ENCODE measurements at regions not wholly inside any gene's neighbourhood (a gene's known extent, or its start where the extent isn't known, plus 50 kb on each side); places are given as distances from the start of the nearest gene placed in this dataset.

DNA sequence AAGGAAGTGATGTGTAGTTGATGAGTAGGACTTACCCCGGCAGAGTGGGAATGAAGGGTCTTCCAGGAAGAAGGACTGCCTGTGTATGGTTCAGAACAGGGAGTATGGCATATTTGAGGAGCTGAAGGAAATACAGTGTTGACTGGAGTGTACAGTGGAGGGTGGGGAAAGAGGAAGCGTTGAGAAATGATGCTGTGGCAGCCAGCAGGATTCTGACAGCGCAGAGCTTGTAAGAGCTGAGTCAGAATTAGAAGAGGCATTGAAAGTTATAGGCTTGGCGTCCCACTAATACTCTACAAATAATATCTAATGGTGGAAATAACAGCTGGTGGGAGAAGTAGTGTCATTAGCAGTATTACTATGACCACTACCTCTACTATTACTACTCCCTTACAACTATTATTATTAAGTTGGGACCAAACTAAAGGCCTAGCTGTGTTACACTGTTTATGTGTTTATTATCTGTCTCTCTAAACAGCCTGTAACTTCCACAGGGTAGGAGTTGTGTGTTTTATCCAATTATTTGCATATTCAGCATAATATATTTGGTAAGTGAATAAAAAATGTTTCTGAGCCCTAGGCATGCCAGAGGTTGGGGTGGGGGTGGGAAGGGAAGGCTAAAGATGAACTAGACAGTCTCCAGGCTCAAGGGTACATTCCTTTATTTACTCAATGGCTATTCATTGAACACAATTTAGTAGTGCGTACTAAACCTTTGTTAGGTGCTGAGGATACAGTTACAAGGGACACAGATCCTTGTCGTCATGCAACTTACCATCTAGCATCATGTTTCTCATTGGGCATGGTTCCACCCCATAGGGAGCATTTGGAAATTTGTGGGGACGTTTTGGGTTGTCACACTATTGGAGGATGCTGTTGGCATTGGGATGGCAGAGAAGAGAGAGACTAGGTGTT lies 428.8 kb upstream of the ONECUT1 start:
- Histone ChIP-seq H3K4me2 (no peak overlapping the region), H3K79me2 (ENCODE audit: low read depth) (no peaks in the 10 kb centered on the region), H3K27ac (no peak overlapping the region), H3K27me3 (no peaks in the 10 kb centered on the region), H3K9ac (no peak overlapping the region), H2AFZ (replicated peaks) (no peak overlapping the region), H3F3A (ENCODE audit: low read depth) (no peaks in the 10 kb centered on the region), H3K4me1 (no peaks in the 10 kb centered on the region), H4K20me1 (ENCODE audit: low read depth) (no peaks in the 10 kb centered on the region), H3K4me3 (no peak overlapping the region), H3K36me3 (no peaks in the 10 kb centered on the region), H3K9me3 (ENCODE audit: low read depth) (no peaks in the 10 kb centered on the region)
- H3K9me3 Mint-ChIP-seq: no peaks in the 10 kb centered on the region
- H3K4me3 Mint-ChIP-seq: no peak overlapping the region
- no peak for DNase-seq (ENCODE audit: low spot score)
- TF ChIP-seq EZH2 (IDR thresholded peaks at IDR 0.05): no peak
- no peak for TF ChIP-seq EZH2phosphoT487 (IDR thresholded peaks at IDR 0.05)
- TF ChIP-seq, protein P1, sequence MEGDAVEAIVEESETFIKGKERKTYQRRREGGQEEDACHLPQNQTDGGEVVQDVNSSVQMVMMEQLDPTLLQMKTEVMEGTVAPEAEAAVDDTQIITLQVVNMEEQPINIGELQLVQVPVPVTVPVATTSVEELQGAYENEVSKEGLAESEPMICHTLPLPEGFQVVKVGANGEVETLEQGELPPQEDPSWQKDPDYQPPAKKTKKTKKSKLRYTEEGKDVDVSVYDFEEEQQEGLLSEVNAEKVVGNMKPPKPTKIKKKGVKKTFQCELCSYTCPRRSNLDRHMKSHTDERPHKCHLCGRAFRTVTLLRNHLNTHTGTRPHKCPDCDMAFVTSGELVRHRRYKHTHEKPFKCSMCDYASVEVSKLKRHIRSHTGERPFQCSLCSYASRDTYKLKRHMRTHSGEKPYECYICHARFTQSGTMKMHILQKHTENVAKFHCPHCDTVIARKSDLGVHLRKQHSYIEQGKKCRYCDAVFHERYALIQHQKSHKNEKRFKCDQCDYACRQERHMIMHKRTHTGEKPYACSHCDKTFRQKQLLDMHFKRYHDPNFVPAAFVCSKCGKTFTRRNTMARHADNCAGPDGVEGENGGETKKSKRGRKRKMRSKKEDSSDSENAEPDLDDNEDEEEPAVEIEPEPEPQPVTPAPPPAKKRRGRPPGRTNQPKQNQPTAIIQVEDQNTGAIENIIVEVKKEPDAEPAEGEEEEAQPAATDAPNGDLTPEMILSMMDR (IDR thresholded peaks at IDR 0.05): no peak
- H3K27me3 Mint-ChIP-seq (ENCODE audit: insufficient read depth, low read depth): no peaks in the 10 kb centered on the region
- no peak overlapping the region for H3K27ac Mint-ChIP-seq
- no peaks in the 10 kb centered on the region for H3K4me1 Mint-ChIP-seq
- H3K36me3 Mint-ChIP-seq: no peaks in the 10 kb centered on the region

DNA sequence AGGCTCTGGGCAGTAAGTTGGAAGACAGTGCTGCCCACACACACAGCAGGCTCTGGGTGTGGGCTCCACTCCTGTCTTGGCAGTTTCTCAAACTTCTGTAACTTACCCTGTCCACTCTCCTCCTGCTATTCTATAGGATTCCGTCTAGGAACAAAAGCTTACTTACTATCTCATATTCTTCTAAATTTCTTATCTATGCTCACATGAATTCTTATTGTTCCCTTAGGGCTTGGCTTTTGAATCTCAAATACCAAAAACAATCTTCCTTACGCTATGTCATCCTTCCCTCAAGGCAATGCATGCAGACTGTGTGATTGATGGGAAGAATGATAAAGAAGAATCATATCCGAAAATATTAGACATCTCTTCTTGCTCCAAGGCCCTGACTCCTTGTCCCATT lies 425.9 kb upstream of the ONECUT1 start:
- H4K20me1 ChIP-seq (ENCODE audit: low read depth): no peaks in the 10 kb centered on the region
- H3K27me3 ChIP-seq: no peaks in the 10 kb centered on the region
- H3K79me2 ChIP-seq (ENCODE audit: low read depth): no peaks in the 10 kb centered on the region
- Mint-ChIP-seq H3K9me3 (no peaks in the 10 kb centered on the region), H3K27ac (no peak overlapping the region), H3K36me3 (no peaks in the 10 kb centered on the region), H3K4me3 (no peak overlapping the region), H3K27me3 (ENCODE audit: insufficient read depth, low read depth) (no peaks in the 10 kb centered on the region), H3K4me1 (peaks cover 3% of the 10 kb centered on the region)
- H3F3A ChIP-seq (ENCODE audit: low read depth): no peaks in the 10 kb centered on the region
- no peak overlapping the region for H3K4me3 ChIP-seq
- H3K27ac ChIP-seq: no peak overlapping the region
- DNase-seq (ENCODE audit: low spot score): no peak
- no peak overlapping the region for H2AFZ ChIP-seq (replicated peaks)
- H3K36me3 ChIP-seq: no peaks in the 10 kb centered on the region
- no peak overlapping the region for H3K9ac ChIP-seq
- H3K4me2 ChIP-seq: no peak overlapping the region
- H3K9me3 ChIP-seq (ENCODE audit: low read depth): no peaks in the 10 kb centered on the region
- no peak for TF ChIP-seq EZH2phosphoT487 (IDR thresholded peaks at IDR 0.05)
- no peak for TF ChIP-seq EZH2 (IDR thresholded peaks at IDR 0.05)
- TF ChIP-seq, protein P1 (IDR thresholded peaks at IDR 0.05): no peak
- no peaks in the 10 kb centered on the region for H3K4me1 ChIP-seq

DNA sequence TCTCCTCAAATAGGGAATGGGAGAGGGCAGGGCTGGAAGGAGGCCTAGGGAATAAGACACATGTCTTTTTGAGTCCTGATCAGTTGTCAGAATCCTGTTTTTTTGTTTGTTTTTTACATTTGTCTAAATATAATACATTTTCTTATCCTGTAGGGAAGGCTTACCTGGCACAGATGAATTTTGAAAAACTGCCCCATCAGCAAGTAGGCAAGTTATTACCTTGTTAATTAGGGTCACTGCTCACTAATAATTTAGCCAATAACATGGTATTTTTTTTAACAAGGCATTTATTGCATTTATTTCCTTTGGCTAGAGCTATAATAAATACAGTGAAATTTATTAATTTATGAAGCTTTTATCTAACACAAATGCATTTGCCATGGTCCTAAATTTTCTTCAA lies 423.2 kb upstream of the ONECUT1 start:
- H3K4me3 Mint-ChIP-seq: no peak overlapping the region
- no peak overlapping the region for H3K4me2 ChIP-seq
- H3K36me3 ChIP-seq: no peaks in the 10 kb centered on the region
- H3K36me3 Mint-ChIP-seq: no peaks in the 10 kb centered on the region
- no peaks in the 10 kb centered on the region for H3K9me3 Mint-ChIP-seq
- no peak overlapping the region for H3K27ac ChIP-seq
- no peaks in the 10 kb centered on the region for H4K20me1 ChIP-seq (ENCODE audit: low read depth)
- TF ChIP-seq EZH2phosphoT487 (IDR thresholded peaks at IDR 0.05) (no peak), EZH2 (IDR thresholded peaks at IDR 0.05) (no peak)
- TF ChIP-seq, protein P1 (IDR thresholded peaks at IDR 0.05): no peak
- no peaks in the 10 kb centered on the region for H3K79me2 ChIP-seq (ENCODE audit: low read depth)
- no peak overlapping the region for H3K9ac ChIP-seq
- H3K4me1 ChIP-seq: no peaks in the 10 kb centered on the region
- H3K9me3 ChIP-seq (ENCODE audit: low read depth): no peaks in the 10 kb centered on the region
- H3K4me1 Mint-ChIP-seq: peaks cover 9% of the 10 kb centered on the region
- no peaks in the 10 kb centered on the region for H3K27me3 ChIP-seq
- no peak overlapping the region for H3K4me3 ChIP-seq
- no peak overlapping the region for H3K27ac Mint-ChIP-seq
- no peaks in the 10 kb centered on the region for H3F3A ChIP-seq (ENCODE audit: low read depth)
- H3K27me3 Mint-ChIP-seq (ENCODE audit: insufficient read depth, low read depth): no peaks in the 10 kb centered on the region
- no peak for DNase-seq (ENCODE audit: low spot score)
- no peak overlapping the region for H2AFZ ChIP-seq (replicated peaks)
